NB4 (cell line): ENCODE measurements at regions not wholly inside any gene's neighbourhood (a gene's known extent, or its start where the extent isn't known, plus 50 kb on each side); places are given as distances from the start of the nearest gene placed in this dataset.

Experiments
- MYC ChIP-seq: IDR thresholded peaks from 2 replicates; pipeline ENCODE4 v1.6.1; 2011; ENCODE audit warnings: low read depth, low read length
- POLR2A ChIP-seq: IDR thresholded peaks from 2 replicates; pipeline ENCODE4 v1.6.1; 2011; ENCODE audit warnings: mild to moderate bottlenecking; ENCODE audit not compliant: insufficient read length; ENCODE audit errors: extremely low read depth
- TF ChIP-seq, protein P1 (sequence below): IDR thresholded peaks from one replicate; pipeline ENCODE4 v1.5.1; 2012; ENCODE audit warnings: low read depth, low read length

DNA sequence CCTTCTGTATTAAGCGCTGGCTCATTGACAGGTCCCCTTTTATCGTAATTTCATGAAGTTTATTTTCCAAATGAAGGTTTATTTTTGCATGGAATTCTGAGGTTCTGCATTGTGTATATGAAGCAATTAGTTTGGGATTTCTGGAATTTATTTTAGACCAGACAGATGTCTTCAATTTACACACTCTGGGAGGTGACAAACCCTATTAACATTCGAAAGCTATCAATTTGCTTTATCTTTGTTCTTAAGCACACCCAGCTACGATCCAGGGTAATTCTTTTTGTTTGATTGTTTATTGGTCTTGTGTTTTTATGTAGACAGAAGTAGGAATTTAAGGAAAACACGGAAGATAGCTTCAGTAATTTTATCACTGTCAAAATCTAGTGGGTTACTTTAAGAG lies 264.6 kb downstream of the HS3ST3A1 start:
- TF ChIP-seq, protein P1, sequence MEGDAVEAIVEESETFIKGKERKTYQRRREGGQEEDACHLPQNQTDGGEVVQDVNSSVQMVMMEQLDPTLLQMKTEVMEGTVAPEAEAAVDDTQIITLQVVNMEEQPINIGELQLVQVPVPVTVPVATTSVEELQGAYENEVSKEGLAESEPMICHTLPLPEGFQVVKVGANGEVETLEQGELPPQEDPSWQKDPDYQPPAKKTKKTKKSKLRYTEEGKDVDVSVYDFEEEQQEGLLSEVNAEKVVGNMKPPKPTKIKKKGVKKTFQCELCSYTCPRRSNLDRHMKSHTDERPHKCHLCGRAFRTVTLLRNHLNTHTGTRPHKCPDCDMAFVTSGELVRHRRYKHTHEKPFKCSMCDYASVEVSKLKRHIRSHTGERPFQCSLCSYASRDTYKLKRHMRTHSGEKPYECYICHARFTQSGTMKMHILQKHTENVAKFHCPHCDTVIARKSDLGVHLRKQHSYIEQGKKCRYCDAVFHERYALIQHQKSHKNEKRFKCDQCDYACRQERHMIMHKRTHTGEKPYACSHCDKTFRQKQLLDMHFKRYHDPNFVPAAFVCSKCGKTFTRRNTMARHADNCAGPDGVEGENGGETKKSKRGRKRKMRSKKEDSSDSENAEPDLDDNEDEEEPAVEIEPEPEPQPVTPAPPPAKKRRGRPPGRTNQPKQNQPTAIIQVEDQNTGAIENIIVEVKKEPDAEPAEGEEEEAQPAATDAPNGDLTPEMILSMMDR: no peak
- TF ChIP-seq MYC (no peak), POLR2A (no peak)
